Lower leg skin (tissue), 4 donors: ENCODE measurements at regions not wholly inside any gene's neighbourhood (a gene's known extent, or its start where the extent isn't known, plus 50 kb on each side); places are given as distances from the start of the nearest gene placed in this dataset.

ENCODE experiments used
- DNase-seq, 2 donors: peaks; one replicate each; pipeline ENCODE4 v3.0.0-alpha.2; 2019; ENCODE audit warnings: low spot score in 2 of 2
- H3K4me3 ChIP-seq: fragments of 200-600 bp; sonication (generic); 2 replicates; pipeline ENCODE4 v1.5.1; 2017; ENCODE audit warnings: mild to moderate bottlenecking, low read depth; ENCODE audit not compliant: poor library complexity, severe bottlenecking
- POLR2A ChIP-seq, 2 donors: fragments of 450-650 bp; IDR thresholded peaks; one replicate each; pipeline ENCODE4 v1.6.1; 2016 to 2017; ENCODE audit warnings: antibody characterized with exemption in 2 of 2, mild to moderate bottlenecking in 1 of 2, moderate library complexity in 1 of 2
- WGBS, 2 donors: methylation state at CpG; one replicate each; pipeline ENCODE4 v1.1.5; 2018; 5-methylcytosine and 5-hydroxymethylcytosine counted together
- intact Hi-C: fragments of 100-400 bp; cut with DNase I; formaldehyde crosslinking; loops from one replicate; pipeline ENCODE4 v1.15.0; 2023; ENCODE audit warnings: low total_unique reads
- TF ChIP-seq, protein P1 (sequence below), 3 donors: fragments of 450-650 bp; IDR thresholded peaks; one replicate each; pipeline ENCODE4 v1.5.1; 2016; ENCODE audit warnings: antibody characterized with exemption in 3 of 3, mild to moderate bottlenecking in 3 of 3, moderate library complexity in 2 of 3

GRCh38 chr20:40343390-40343789 lies 345.6 kb downstream of the MAFB start:
- H3K4me3 ChIP-seq: no peak overlapping the region
- TF ChIP-seq POLR2A (IDR thresholded peaks at IDR 0.05): no peak
- TF ChIP-seq, protein P1, sequence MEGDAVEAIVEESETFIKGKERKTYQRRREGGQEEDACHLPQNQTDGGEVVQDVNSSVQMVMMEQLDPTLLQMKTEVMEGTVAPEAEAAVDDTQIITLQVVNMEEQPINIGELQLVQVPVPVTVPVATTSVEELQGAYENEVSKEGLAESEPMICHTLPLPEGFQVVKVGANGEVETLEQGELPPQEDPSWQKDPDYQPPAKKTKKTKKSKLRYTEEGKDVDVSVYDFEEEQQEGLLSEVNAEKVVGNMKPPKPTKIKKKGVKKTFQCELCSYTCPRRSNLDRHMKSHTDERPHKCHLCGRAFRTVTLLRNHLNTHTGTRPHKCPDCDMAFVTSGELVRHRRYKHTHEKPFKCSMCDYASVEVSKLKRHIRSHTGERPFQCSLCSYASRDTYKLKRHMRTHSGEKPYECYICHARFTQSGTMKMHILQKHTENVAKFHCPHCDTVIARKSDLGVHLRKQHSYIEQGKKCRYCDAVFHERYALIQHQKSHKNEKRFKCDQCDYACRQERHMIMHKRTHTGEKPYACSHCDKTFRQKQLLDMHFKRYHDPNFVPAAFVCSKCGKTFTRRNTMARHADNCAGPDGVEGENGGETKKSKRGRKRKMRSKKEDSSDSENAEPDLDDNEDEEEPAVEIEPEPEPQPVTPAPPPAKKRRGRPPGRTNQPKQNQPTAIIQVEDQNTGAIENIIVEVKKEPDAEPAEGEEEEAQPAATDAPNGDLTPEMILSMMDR (IDR thresholded peaks at IDR 0.05): no peak
- intact Hi-C loops: no loop called here
- DNase-seq: no peak

- H3K4me3 ChIP-seq: no peak overlapping the region
- DNase-seq: no peak
- TF ChIP-seq, protein P1 (IDR thresholded peaks at IDR 0.05): no peak
- TF ChIP-seq POLR2A (IDR thresholded peaks at IDR 0.05): no peak
- intact Hi-C loops: no loop called here
Observed at GRCh38 chr20:40341561-40341960, 347.5 kb downstream of the MAFB start.

GRCh38 chr20:40339661-40340449 lies 349.2 kb downstream of the MAFB start:
- intact Hi-C loops: no loop called here
- DNase-seq: peak in 1 of 2 donors; percentile 59
- TF ChIP-seq, protein P1 (IDR thresholded peaks at IDR 0.05): no peak
- no peak for TF ChIP-seq POLR2A (IDR thresholded peaks at IDR 0.05)

DNA sequence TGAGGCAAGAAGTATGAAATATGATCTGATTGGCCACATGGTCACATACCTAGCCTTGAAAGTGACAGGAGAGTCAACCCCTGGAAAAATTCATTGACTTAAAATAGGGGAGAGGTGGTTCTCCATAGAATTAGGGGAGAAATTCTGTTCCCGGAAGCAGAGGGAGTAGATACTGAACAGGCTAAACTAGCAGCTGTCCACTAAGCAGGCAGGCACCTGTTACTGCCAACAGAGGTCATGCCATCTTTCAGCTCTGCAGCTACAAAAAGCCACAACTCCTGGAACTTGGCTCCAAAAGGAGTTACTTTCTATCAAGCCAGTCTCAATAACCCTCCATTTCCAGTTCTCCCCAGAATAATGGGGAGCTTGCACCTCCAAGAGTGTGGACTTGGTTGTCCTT lies 352.5 kb downstream of the MAFB start:
- DNase-seq: no peak
- TF ChIP-seq, protein P1 (IDR thresholded peaks at IDR 0.05): no peak
- no peak for TF ChIP-seq POLR2A (IDR thresholded peaks at IDR 0.05)
- 82 to 93% methylated on average over 1 of the region's 1 CpG for WGBS, 2 donors
- intact Hi-C loops: no loop called here
- H3K4me3 ChIP-seq: no peak overlapping the region

More at GRCh38 chr20:40339661-40340449, 349.2 kb downstream of the MAFB start:
- WGBS, 2 donors: 72 to 85% methylated on average over 2 of the region's 2 CpGs
- H3K4me3 ChIP-seq: no peak overlapping the region

DNA sequence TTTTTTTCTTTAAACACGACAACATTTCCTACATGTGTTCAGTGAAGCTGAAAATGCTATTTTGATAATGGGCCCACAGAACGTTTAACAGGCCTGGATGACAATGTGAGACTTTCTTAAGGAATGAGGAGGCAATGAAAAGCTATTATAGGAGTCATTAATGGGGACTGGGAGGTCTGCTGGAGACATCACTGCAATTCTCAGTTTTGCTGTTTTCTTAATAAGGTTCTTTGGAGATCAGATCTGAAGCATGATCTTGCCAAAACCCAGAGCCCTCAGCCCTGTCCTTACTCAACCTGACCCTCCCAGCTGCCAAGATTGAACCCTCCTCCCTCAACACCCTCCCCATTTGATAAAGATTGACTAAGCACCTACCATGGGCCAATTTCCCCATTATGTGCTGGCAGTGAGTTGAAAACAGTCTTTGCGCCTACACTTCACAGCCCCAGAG lies 353.1 kb downstream of the MAFB start:
- intact Hi-C loops: no loop called here
- 59 to 68% methylated on average over 3 of the region's 3 CpGs for WGBS, 2 donors
- no peak overlapping the region for H3K4me3 ChIP-seq
- DNase-seq: no peak
- no peak for TF ChIP-seq POLR2A (IDR thresholded peaks at IDR 0.05)
- TF ChIP-seq, protein P1 (IDR thresholded peaks at IDR 0.05): no peak

- intact Hi-C loops: no loop called here
- no peak for DNase-seq
- 85 to 91% methylated on average over 6 of the region's 6 CpGs for WGBS, 2 donors
- H3K4me3 ChIP-seq: no peak overlapping the region
- no peak for TF ChIP-seq POLR2A (IDR thresholded peaks at IDR 0.05)
- TF ChIP-seq, protein P1 (IDR thresholded peaks at IDR 0.05): no peak
Observed at GRCh38 chr20:40335437-40335836, 353.6 kb downstream of the MAFB start.
